Endothelial cell (in vitro differentiated cells): ENCODE measurements at regions not wholly inside any gene's neighbourhood (a gene's known extent, or its start where the extent isn't known, plus 50 kb on each side); places are given as distances from the start of the nearest gene placed in this dataset.
"Not testable (repeated sequence)": the region's sequence is repeated elsewhere in the genome, so short reads cannot be mapped to it uniquely, and the experiment has no call there.

Experiments used
- DNase-seq: peaks from one replicate; pipeline ENCODE4 v3.0.0; 2021; ENCODE audit warnings: low spot score
- H3K27ac Mint-ChIP-seq: one replicate; pipeline ENCODE4 v1.8.0; 2021; ENCODE audit warnings: mixed read lengths, inconsistent platforms; ENCODE audit not compliant: unreplicated experiment
- H3K27me3 Mint-ChIP-seq: one replicate; pipeline ENCODE4 v1.8.0; 2021; ENCODE audit warnings: mild to moderate bottlenecking, moderate library complexity, mixed read lengths, inconsistent platforms; ENCODE audit not compliant: unreplicated experiment
- H3K36me3 Mint-ChIP-seq: one replicate; pipeline ENCODE4 v1.8.0; 2021; ENCODE audit warnings: mild to moderate bottlenecking, low read depth, mixed read lengths, inconsistent platforms; ENCODE audit not compliant: unreplicated experiment
- H3K4me1 Mint-ChIP-seq: one replicate; pipeline ENCODE4 v1.8.0; 2021; ENCODE audit warnings: mild to moderate bottlenecking, mixed read lengths, inconsistent platforms; ENCODE audit not compliant: unreplicated experiment
- H3K4me3 Mint-ChIP-seq: one replicate; pipeline ENCODE4 v1.8.0; 2021; ENCODE audit warnings: mild to moderate bottlenecking, mixed read lengths, inconsistent platforms; ENCODE audit not compliant: unreplicated experiment
- H3K9me3 Mint-ChIP-seq: one replicate; pipeline ENCODE4 v1.8.0; 2021; ENCODE audit warnings: mixed read lengths, inconsistent platforms; ENCODE audit not compliant: unreplicated experiment
- CTCF ChIP-seq: fragments of 200-600 bp; sonication (generic); IDR thresholded peaks from one replicate; pipeline ENCODE4 v1.5.0; 2021; ENCODE audit warnings: antibody characterized with exemption; ENCODE audit not compliant: unreplicated experiment

- no peaks in the 10 kb centered on the region for H3K9me3 Mint-ChIP-seq
- H3K36me3 Mint-ChIP-seq: no peaks in the 10 kb centered on the region
- no peak for TF ChIP-seq CTCF
- H3K27me3 Mint-ChIP-seq: no peaks in the 10 kb centered on the region
- no peak overlapping the region for H3K4me3 Mint-ChIP-seq
- no peaks in the 10 kb centered on the region for H3K4me1 Mint-ChIP-seq
- no peak for DNase-seq
- no peak overlapping the region for H3K27ac Mint-ChIP-seq
Measured at GRCh38 chr3:110512961-110513360, 558.7 kb upstream of the NECTIN3 start.

GRCh38 chr3:110518031-110518430 lies 553.6 kb upstream of the NECTIN3 start:
- TF ChIP-seq CTCF: no peak
- Mint-ChIP-seq H3K36me3 (no peaks in the 10 kb centered on the region), H3K4me1 (no peaks in the 10 kb centered on the region), H3K27me3 (no peaks in the 10 kb centered on the region), H3K4me3 (no peak overlapping the region), H3K27ac (no peak overlapping the region), H3K9me3 (no peaks in the 10 kb centered on the region)
- DNase-seq: no peak

- DNase-seq: no peak
- H3K27ac Mint-ChIP-seq: no peak overlapping the region
- H3K36me3 Mint-ChIP-seq: no peaks in the 10 kb centered on the region
- no peaks in the 10 kb centered on the region for H3K4me1 Mint-ChIP-seq
- H3K27me3 Mint-ChIP-seq: no peaks in the 10 kb centered on the region
- no peak overlapping the region for H3K4me3 Mint-ChIP-seq
- no peak for TF ChIP-seq CTCF
- H3K9me3 Mint-ChIP-seq: no peaks in the 10 kb centered on the region
Measured at GRCh38 chr3:110519071-110519470, 552.5 kb upstream of the NECTIN3 start.

GRCh38 chr3:110521019-110521418 lies 550.6 kb upstream of the NECTIN3 start:
- no peak overlapping the region for H3K27ac Mint-ChIP-seq

GRCh38 chr3:110525558-110526064 lies 546.0 kb upstream of the NECTIN3 start:
- H3K27ac Mint-ChIP-seq, DNase-seq, H3K4me1 Mint-ChIP-seq, H3K4me3 Mint-ChIP-seq, H3K36me3 Mint-ChIP-seq, H3K9me3 Mint-ChIP-seq, H3K27me3 Mint-ChIP-seq: not testable (repeated sequence)

More at GRCh38 chr3:110521019-110521418, 550.6 kb upstream of the NECTIN3 start:
- Mint-ChIP-seq H3K36me3 (no peaks in the 10 kb centered on the region), H3K4me1 (no peaks in the 10 kb centered on the region), H3K27me3 (no peaks in the 10 kb centered on the region), H3K4me3 (no peak overlapping the region), H3K9me3 (no peaks in the 10 kb centered on the region)
- no peak for TF ChIP-seq CTCF
- DNase-seq: no peak
